ENCODE measurements at regions not wholly inside any gene's neighbourhood (a gene's known extent, or its start where the extent isn't known, plus 50 kb on each side); places are given as distances from the start of the nearest gene placed in this dataset.

DNA sequence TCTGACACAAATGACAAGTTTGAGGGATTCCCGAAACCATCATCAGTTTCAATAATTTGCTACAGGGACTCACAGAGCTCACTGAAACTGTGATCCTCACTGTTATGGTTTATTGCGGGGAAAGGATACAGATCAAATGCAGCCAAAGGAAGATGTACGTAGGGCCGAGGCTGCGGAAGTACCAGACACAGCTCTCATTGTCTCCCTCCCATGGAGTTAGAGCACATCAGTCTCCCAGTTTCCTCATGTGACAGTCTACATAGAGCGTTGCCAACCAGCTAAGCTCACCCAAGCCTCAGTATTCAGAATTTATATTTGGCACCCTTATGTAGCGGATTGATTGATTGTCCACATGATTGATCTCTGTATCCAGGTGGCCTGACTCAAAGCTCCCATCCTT lies 137.8 kb upstream of the TENM3 start:
- Histone ChIP-seq H3K27me3 (ENCODE audit: insufficient read depth, low read length, poor library complexity) (no peaks in the 10 kb centered on the region), H3K9me3 (ENCODE audit: insufficient read depth, low read length, severe bottlenecking) (no peaks in the 10 kb centered on the region), H3K36me3 (ENCODE audit: insufficient read depth, low read length) (no peaks in the 10 kb centered on the region), H4K20me1 (ENCODE audit: insufficient read depth, low read length) (no peaks in the 10 kb centered on the region), H3K9ac (ENCODE audit: low read depth, low read length) (no peak overlapping the region), H3K79me2 (ENCODE audit: insufficient read depth, low read length) (no peaks in the 10 kb centered on the region), H3K4me2 (ENCODE audit: insufficient read depth, low read length) (no peak overlapping the region), H2AFZ (ENCODE audit: low read depth, low read length) (no peak overlapping the region), H3K4me1 (ENCODE audit: insufficient read depth, low read length) (no peaks in the 10 kb centered on the region), H3K27ac (ENCODE audit: low read length) (no peak overlapping the region), H3K4me3 (ENCODE audit: low read depth in 1 of 2, low read length in 2 of 2) (no peak overlapping the region)
- ATAC-seq (ENCODE audit: insufficient read depth, low read depth): no peak
- no peak for TF ChIP-seq EZH2 (IDR thresholded peaks at IDR 0.05; ENCODE audit: borderline replicate concordance, low read depth, low read length, severe bottlenecking)
- no peak for TF ChIP-seq CTCF (IDR thresholded peaks at IDR 0.05; ENCODE audit: borderline replicate concordance, extremely low read depth, low read length, poor library complexity, severe bottlenecking)
- DNase-seq: no peak

DNA sequence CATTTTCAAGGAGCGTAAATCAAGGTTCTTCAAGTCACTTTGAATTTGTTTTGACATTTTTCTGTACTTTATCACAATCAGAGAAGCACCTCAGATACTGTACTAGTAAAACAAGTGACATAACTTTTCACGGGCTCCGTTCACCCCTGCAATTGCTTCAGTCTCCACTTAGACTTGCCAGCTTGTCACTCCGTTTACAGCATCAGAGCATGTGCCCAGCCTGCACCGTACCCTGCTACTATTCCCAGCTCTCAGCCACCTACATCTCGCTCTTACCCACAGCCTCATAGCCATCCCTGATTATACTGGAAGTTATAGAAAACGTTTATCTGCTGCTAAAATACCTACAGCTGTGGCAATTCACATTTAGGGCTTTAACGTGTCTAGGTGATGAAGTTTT lies 135.3 kb upstream of the TENM3 start:
- no peak for ATAC-seq (ENCODE audit: insufficient read depth, low read depth)

DNA sequence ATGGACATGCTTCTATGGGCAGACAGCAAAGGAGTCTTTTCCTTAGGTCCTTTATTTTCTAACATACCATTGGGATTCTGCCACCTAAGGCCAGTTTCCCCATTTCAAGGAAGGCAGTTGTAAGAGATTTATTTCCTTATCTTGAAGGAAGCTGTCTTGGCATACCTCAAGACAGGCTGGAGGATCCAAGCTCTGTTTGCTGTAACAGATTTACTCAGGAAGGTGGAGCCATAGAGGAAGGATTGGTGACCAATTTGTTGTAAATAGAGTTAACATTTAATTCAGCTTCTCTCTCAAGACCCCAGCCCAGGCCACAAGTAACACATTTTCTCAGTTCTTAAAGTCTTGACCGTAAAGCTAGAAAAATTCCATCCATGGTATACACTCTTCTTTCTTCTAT lies 131.6 kb upstream of the TENM3 start:
- no peak overlapping the region for H2AFZ ChIP-seq (ENCODE audit: low read depth, low read length)
- H3K9me3 ChIP-seq (ENCODE audit: insufficient read depth, low read length, severe bottlenecking): no peaks in the 10 kb centered on the region
- ATAC-seq (ENCODE audit: insufficient read depth, low read depth) (no peak), DNase-seq (no peak)
- H3K27me3 ChIP-seq (ENCODE audit: insufficient read depth, low read length, poor library complexity): no peaks in the 10 kb centered on the region
- H3K4me3 ChIP-seq (ENCODE audit: low read depth in 1 of 2, low read length in 2 of 2): no peak overlapping the region
- H3K9ac ChIP-seq (ENCODE audit: low read depth, low read length): no peak overlapping the region
- no peaks in the 10 kb centered on the region for H3K79me2 ChIP-seq (ENCODE audit: insufficient read depth, low read length)
- H3K4me1 ChIP-seq (ENCODE audit: insufficient read depth, low read length): no peaks in the 10 kb centered on the region
- H3K27ac ChIP-seq (ENCODE audit: low read length): no peak overlapping the region
- TF ChIP-seq EZH2 (IDR thresholded peaks at IDR 0.05; ENCODE audit: borderline replicate concordance, low read depth, low read length, severe bottlenecking) (no peak), CTCF (IDR thresholded peaks at IDR 0.05; ENCODE audit: borderline replicate concordance, extremely low read depth, low read length, poor library complexity, severe bottlenecking) (no peak)
- H3K4me2 ChIP-seq (ENCODE audit: insufficient read depth, low read length): no peak overlapping the region
- H4K20me1 ChIP-seq (ENCODE audit: insufficient read depth, low read length): no peaks in the 10 kb centered on the region
- no peaks in the 10 kb centered on the region for H3K36me3 ChIP-seq (ENCODE audit: insufficient read depth, low read length)

More for the DNA sequence above, 135.3 kb upstream of the TENM3 start:
- TF ChIP-seq EZH2 (IDR thresholded peaks at IDR 0.05; ENCODE audit: borderline replicate concordance, low read depth, low read length, severe bottlenecking) (no peak), CTCF (IDR thresholded peaks at IDR 0.05; ENCODE audit: borderline replicate concordance, extremely low read depth, low read length, poor library complexity, severe bottlenecking) (no peak)
- Histone ChIP-seq H3K4me3 (ENCODE audit: low read depth in 1 of 2, low read length in 2 of 2) (no peak overlapping the region), H2AFZ (ENCODE audit: low read depth, low read length) (no peak overlapping the region), H3K36me3 (ENCODE audit: insufficient read depth, low read length) (no peaks in the 10 kb centered on the region), H3K4me1 (ENCODE audit: insufficient read depth, low read length) (no peaks in the 10 kb centered on the region), H3K79me2 (ENCODE audit: insufficient read depth, low read length) (no peaks in the 10 kb centered on the region), H3K27me3 (ENCODE audit: insufficient read depth, low read length, poor library complexity) (no peaks in the 10 kb centered on the region), H3K9me3 (ENCODE audit: insufficient read depth, low read length, severe bottlenecking) (no peaks in the 10 kb centered on the region), H3K27ac (ENCODE audit: low read length) (no peak overlapping the region), H3K4me2 (ENCODE audit: insufficient read depth, low read length) (no peak overlapping the region), H4K20me1 (ENCODE audit: insufficient read depth, low read length) (no peaks in the 10 kb centered on the region), H3K9ac (ENCODE audit: low read depth, low read length) (no peak overlapping the region)
- DNase-seq: no peak

- ATAC-seq (ENCODE audit: insufficient read depth, low read depth) (no peak), DNase-seq (no peak)
- no peak overlapping the region for H3K4me3 ChIP-seq (ENCODE audit: low read depth in 1 of 2, low read length in 2 of 2)
- no peaks in the 10 kb centered on the region for H4K20me1 ChIP-seq (ENCODE audit: insufficient read depth, low read length)
- no peak overlapping the region for H3K4me2 ChIP-seq (ENCODE audit: insufficient read depth, low read length)
- no peak overlapping the region for H3K9ac ChIP-seq (ENCODE audit: low read depth, low read length)
- H3K27me3 ChIP-seq (ENCODE audit: insufficient read depth, low read length, poor library complexity): no peaks in the 10 kb centered on the region
- no peak for TF ChIP-seq EZH2 (IDR thresholded peaks at IDR 0.05; ENCODE audit: borderline replicate concordance, low read depth, low read length, severe bottlenecking)
- no peak for TF ChIP-seq CTCF (IDR thresholded peaks at IDR 0.05; ENCODE audit: borderline replicate concordance, extremely low read depth, low read length, poor library complexity, severe bottlenecking)
- no peak overlapping the region for H2AFZ ChIP-seq (ENCODE audit: low read depth, low read length)
- H3K36me3 ChIP-seq (ENCODE audit: insufficient read depth, low read length): no peaks in the 10 kb centered on the region
- H3K79me2 ChIP-seq (ENCODE audit: insufficient read depth, low read length): no peaks in the 10 kb centered on the region
- no peak overlapping the region for H3K27ac ChIP-seq (ENCODE audit: low read length)
- H3K4me1 ChIP-seq (ENCODE audit: insufficient read depth, low read length): no peaks in the 10 kb centered on the region
- no peaks in the 10 kb centered on the region for H3K9me3 ChIP-seq (ENCODE audit: insufficient read depth, low read length, severe bottlenecking)
Observed at GRCh38 chr4:182113779-182114178, 129.4 kb upstream of the TENM3 start.
